CD14-positive monocyte (primary cell): ENCODE measurements at regions not wholly inside any gene's neighbourhood (a gene's known extent, or its start where the extent isn't known, plus 50 kb on each side); places are given as distances from the start of the nearest gene placed in this dataset.

ENCODE experiments used
- DNase-seq, 3 donors: peaks; one replicate each; pipeline ENCODE4 v3.0.0-alpha.2; 2011 to 2022
- H2AFZ ChIP-seq: 2 replicates; pipeline ENCODE4 v1.6.0; 2012; ENCODE audit warnings: mild to moderate bottlenecking, low read depth, low read length, inconsistent platforms; ENCODE audit not compliant: insufficient read depth, poor library complexity, severe bottlenecking
- H3K27ac ChIP-seq, 2 donors: 1 replicate in 1 of 2; 2 replicates in 1 of 2; pipeline ENCODE4 v1.5.1; 2012 to 2013; ENCODE audit warnings: low read length in 2 of 2, control low read depth in 1 of 2, inconsistent platforms in 1 of 2, low read depth in 1 of 2, mild to moderate bottlenecking in 1 of 2
- H3K27me3 ChIP-seq, 2 donors: one replicate each; pipeline versions ENCODE4 v1.6.0 to v1.6.1; 2011 to 2013; ENCODE audit warnings: low read length in 2 of 2; ENCODE audit not compliant: control insufficient read depth in 2 of 2, insufficient read depth in 2 of 2
- H3K36me3 ChIP-seq, 2 donors: replicated peaks in 1 of 2; 1 replicate in 1 of 2; 2 replicates in 1 of 2; pipeline versions ENCODE4 v1.5.1 to v1.6.1; 2012 to 2013; ENCODE audit warnings: low read length in 2 of 2, control low read depth in 1 of 2, inconsistent platforms in 1 of 2, mild to moderate bottlenecking in 1 of 2; ENCODE audit not compliant: insufficient read depth in 2 of 2, control insufficient read depth in 1 of 2
- H3K4me1 ChIP-seq, 2 donors: 1 replicate in 1 of 2; 2 replicates in 1 of 2; pipeline versions ENCODE4 v1.5.1 to v1.6.1; 2012 to 2013; ENCODE audit warnings: low read length in 2 of 2, control low read depth in 1 of 2, inconsistent platforms in 1 of 2, mild to moderate bottlenecking in 1 of 2, moderate library complexity in 1 of 2; ENCODE audit not compliant: insufficient read depth in 2 of 2, control insufficient read depth in 1 of 2
- H3K4me2 ChIP-seq: replicated peaks from 2 replicates; pipeline ENCODE3; 2012; ENCODE audit warnings: low read length, moderate library complexity, mild to moderate bottlenecking; ENCODE audit not compliant: poor library complexity, severe bottlenecking; ENCODE audit errors: extremely low read depth
- H3K4me3 ChIP-seq, 3 experiments: fragments of 200-600 bp in 1 of 3; sonication (generic) in 1 of 3; replicated peaks in 1 of 3; 1 replicate in 2 of 3; 2 replicates in 1 of 3; pipeline ENCODE4 v1.5.1; 2011 to 2013; ENCODE audit warnings: low read length in 3 of 3, mild to moderate bottlenecking in 3 of 3, control low read depth in 2 of 3, low read depth in 2 of 3, inconsistent platforms in 1 of 3, moderate library complexity in 1 of 3
- H3K79me2 ChIP-seq: 2 replicates; pipeline ENCODE4 v1.6.0; 2012; ENCODE audit warnings: mild to moderate bottlenecking, control low read depth, inconsistent platforms, low read length, moderate library complexity; ENCODE audit not compliant: insufficient read depth
- H3K9ac ChIP-seq: 2 replicates; pipeline ENCODE4 v1.6.0; 2017; ENCODE audit warnings: low read length, mild to moderate bottlenecking; ENCODE audit not compliant: insufficient read depth, poor library complexity, severe bottlenecking
- H3K9me3 ChIP-seq, 2 donors: replicated peaks in 1 of 2; 1 replicate in 1 of 2; 2 replicates in 1 of 2; pipeline versions ENCODE4 v1.5.1 to v1.6.1; 2012 to 2013; ENCODE audit warnings: low read length in 2 of 2, control low read depth in 1 of 2; ENCODE audit not compliant: control insufficient read depth in 1 of 2, insufficient read depth in 1 of 2
- H4K20me1 ChIP-seq: 2 replicates; pipeline ENCODE4 v1.6.0; 2012; ENCODE audit warnings: mild to moderate bottlenecking, low read length, control low read depth, moderate library complexity; ENCODE audit not compliant: insufficient read depth
- H3K27ac Mint-ChIP-seq, 7 donors: one replicate each; pipeline ENCODE4 v1.8.0; 2020; ENCODE audit warnings: mild to moderate bottlenecking in 7 of 7, mixed read lengths in 7 of 7, moderate library complexity in 6 of 7, inconsistent platforms in 2 of 7
- H3K27me3 Mint-ChIP-seq, 3 donors: one replicate each; pipeline ENCODE4 v1.8.0; 2021 to 2022; ENCODE audit warnings: low read depth in 3 of 3, mild to moderate bottlenecking in 3 of 3, mixed read lengths in 3 of 3, moderate library complexity in 3 of 3, inconsistent platforms in 1 of 3
- H3K36me3 Mint-ChIP-seq, 2 donors: one replicate each; pipeline ENCODE4 v1.8.0; 2020; ENCODE audit warnings: mixed read lengths in 2 of 2, inconsistent platforms in 1 of 2, mild to moderate bottlenecking in 1 of 2
- H3K4me1 Mint-ChIP-seq: one replicate; pipeline ENCODE4 v1.8.0; 2020; ENCODE audit warnings: mild to moderate bottlenecking, mixed read lengths
- H3K4me3 Mint-ChIP-seq, 2 donors: one replicate each; pipeline ENCODE4 v1.8.0; 2020; ENCODE audit warnings: mild to moderate bottlenecking in 2 of 2, mixed read lengths in 2 of 2, moderate library complexity in 1 of 2
- H3K9me3 Mint-ChIP-seq, 7 donors: one replicate each; pipeline ENCODE4 v1.8.0; 2020 to 2022; ENCODE audit warnings: mixed read lengths in 7 of 7, mild to moderate bottlenecking in 6 of 7, moderate library complexity in 6 of 7, inconsistent platforms in 2 of 7
- CTCF ChIP-seq: fragments of 200-600 bp; IDR thresholded peaks from one replicate; pipeline ENCODE4 v1.8.0; 2022; ENCODE audit warnings: antibody characterized with exemption, mild to moderate bottlenecking
- WGBS: methylation state at CpG from one replicate; pipeline ENCODE4 v1.1.5; 2013; ENCODE audit warnings: missing lambda C conversion rate; ENCODE audit not compliant: insufficient coverage; 5-methylcytosine and 5-hydroxymethylcytosine counted together
- intact Hi-C, 2 donors: fragments of 100-400 bp; cut with micrococcal nuclease; formaldehyde crosslinking; loops; one replicate each; pipeline versions ENCODE4 v1.15.0 to v1.15.1; 2023

- no peaks in the 10 kb centered on the region for H3K36me3 Mint-ChIP-seq
- no peaks in the 10 kb centered on the region for H4K20me1 ChIP-seq
Observed at GRCh38 chr5:66427139-66427442, 169.1 kb upstream of the MAST4 start.

DNA sequence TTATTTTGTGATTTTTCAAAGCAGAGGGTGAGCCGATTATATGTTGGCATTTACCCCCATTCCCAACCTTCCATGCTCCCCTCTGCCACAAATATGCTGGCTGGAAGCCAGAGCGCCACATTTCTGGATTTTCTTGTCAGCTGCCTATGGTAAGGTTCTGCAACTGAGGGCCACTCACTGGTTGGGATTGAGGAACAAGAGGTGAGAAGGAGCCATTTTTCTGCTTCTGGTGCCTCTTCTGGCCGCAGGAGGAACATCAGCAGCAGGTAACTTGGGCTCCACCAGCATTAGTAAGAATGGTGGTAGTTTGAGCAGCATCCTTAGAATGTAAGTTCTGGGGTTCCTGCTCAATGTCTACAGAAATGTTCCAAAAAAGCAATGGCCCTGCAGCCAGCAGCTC lies 159.5 kb upstream of the MAST4 start:
- 100% methylated on average over 2 of the region's 3 CpGs for WGBS
- H3K4me3 ChIP-seq: no peak overlapping the region
- H4K20me1 ChIP-seq: no peaks in the 10 kb centered on the region
- Mint-ChIP-seq H3K27ac (no peak overlapping the region), H3K36me3 (no peaks in the 10 kb centered on the region), H3K9me3 (no peaks in the 10 kb centered on the region), H3K4me3 (no peak overlapping the region), H3K4me1 (peaks cover 3% of the 10 kb centered on the region), H3K27me3 (no peaks in the 10 kb centered on the region)
- no peak overlapping the region for H2AFZ ChIP-seq
- H3K4me2 ChIP-seq: no peak overlapping the region
- no peaks in the 10 kb centered on the region for H3K9me3 ChIP-seq
- intact Hi-C loops: no loop called here
- no peak for DNase-seq
- H3K27me3 ChIP-seq: no peaks in the 10 kb centered on the region
- TF ChIP-seq CTCF: no peak
- H3K4me1 ChIP-seq: no peaks in the 10 kb centered on the region
- no peak overlapping the region for H3K9ac ChIP-seq
- H3K79me2 ChIP-seq: no peaks in the 10 kb centered on the region
- no peak overlapping the region for H3K27ac ChIP-seq
- no peaks in the 10 kb centered on the region for H3K36me3 ChIP-seq

More at GRCh38 chr5:66427139-66427442, 169.1 kb upstream of the MAST4 start:
- Mint-ChIP-seq H3K9me3 (peaks cover 2 to 12% (median 10%) of the 10 kb centered on the region in 7 donors), H3K4me1 (no peaks in the 10 kb centered on the region), H3K4me3 (no peak overlapping the region), H3K27ac (no peak overlapping the region), H3K27me3 (peaks cover 3 to 6% (median 4%) of the 10 kb centered on the region in 3 donors)
- WGBS: 100% methylated on average over 1 of the region's 4 CpGs
- intact Hi-C loops: no loop called here
- Histone ChIP-seq H2AFZ (no peak overlapping the region), H3K9ac (no peak overlapping the region), H3K4me3 (no peak overlapping the region), H3K27me3 (no peaks in the 10 kb centered on the region), H3K36me3 (no peaks in the 10 kb centered on the region), H3K4me2 (no peak overlapping the region), H3K27ac (no peak overlapping the region), H3K4me1 (no peaks in the 10 kb centered on the region), H3K9me3 (peaks cover 5 to 9% of the 10 kb centered on the region in 2 donors), H3K79me2 (no peaks in the 10 kb centered on the region)
- DNase-seq: no peak
- TF ChIP-seq CTCF: no peak
